HAP-1 (cell line): ENCODE measurements at regions not wholly inside any gene's neighbourhood (a gene's known extent, or its start where the extent isn't known, plus 50 kb on each side); places are given as distances from the start of the nearest gene placed in this dataset.

ENCODE experiments used
- DNase-seq, 2 experiments: peaks; one replicate each; pipeline ENCODE4 v3.0.0-alpha.2; 2016 to 2020; ENCODE audit warnings: low spot score in 2 of 2
- H3K27me3 ChIP-seq: fragments of 250-450 bp; sonication (Bioruptor Pico); 2 replicates; pipeline ENCODE4 v1.5.1; 2020; ENCODE audit warnings: low read depth, mild to moderate bottlenecking, moderate library complexity
- H3K36me3 ChIP-seq: fragments of 250-450 bp; sonication (Bioruptor Pico); replicated peaks from 2 replicates; pipeline ENCODE4 v1.5.1; 2020; ENCODE audit warnings: mild to moderate bottlenecking
- H3K4me1 ChIP-seq: fragments of 250-450 bp; sonication (Bioruptor Pico); 2 replicates; pipeline ENCODE4 v1.5.1; 2020; ENCODE audit warnings: mild to moderate bottlenecking
- H3K4me3 ChIP-seq: fragments of 250-450 bp; sonication (Bioruptor Pico); 2 replicates; pipeline ENCODE4 v1.5.1; 2020; ENCODE audit warnings: mild to moderate bottlenecking, moderate library complexity
- H3K9me3 ChIP-seq: fragments of 250-450 bp; sonication (Bioruptor Pico); 2 replicates; pipeline ENCODE4 v1.5.1; 2020; ENCODE audit warnings: mild to moderate bottlenecking, moderate library complexity
- in situ Hi-C: fragments of 300-500 bp; cut with MboI; formaldehyde crosslinking; loops from 3 replicates; pipeline ENCODE4 v1.14.3; 2020; ENCODE audit warnings: low sequenced_read_pairs, inconsistent platforms, mixed read lengths

GRCh38 chr6:18785810-18786490 is 398.8 kb downstream of the RNF144B start:
- Histone ChIP-seq H3K4me1 (no peaks in the 10 kb centered on the region), H3K36me3 (no peaks in the 10 kb centered on the region), H3K4me3 (no peak overlapping the region), H3K27me3 (no peaks in the 10 kb centered on the region), H3K9me3 (no peaks in the 10 kb centered on the region; the same call in 1 of the 2 replicates)
- no peak for DNase-seq
- in situ Hi-C loops, result no loop called here

GRCh38 chr6:18792866-18793265 is 405.7 kb downstream of the RNF144B start:
- Histone ChIP-seq H3K4me1 (no peaks in the 10 kb centered on the region), H3K27me3 (no peaks in the 10 kb centered on the region), H3K9me3 (no peaks in the 10 kb centered on the region; the same call in 1 of the 2 replicates), H3K4me3 (no peak overlapping the region), H3K36me3 (no peaks in the 10 kb centered on the region)
- DNase-seq, result no peak
- in situ Hi-C loops, result no loop called here

DNA sequence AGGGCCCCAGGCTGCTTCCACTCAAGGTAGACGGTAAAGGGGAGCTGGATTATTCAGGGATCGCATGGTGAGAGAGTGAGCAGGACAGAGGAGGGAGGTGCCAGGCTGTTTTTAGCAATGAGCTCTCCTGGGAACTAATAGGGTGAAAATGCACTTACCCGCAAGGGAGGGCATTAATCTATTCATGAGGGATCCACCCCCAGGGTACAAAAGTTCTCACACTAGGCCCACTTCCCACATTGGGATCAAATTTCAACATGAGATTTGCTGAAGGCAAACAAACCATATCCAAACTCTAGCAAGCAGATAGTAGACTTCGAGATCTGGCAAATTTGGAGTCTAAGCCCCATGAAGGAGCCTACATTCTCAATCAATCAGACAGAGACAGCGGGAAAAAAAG is 408.6 kb downstream of the RNF144B start:
- Histone ChIP-seq H3K4me3 (no peak overlapping the region), H3K9me3 (no peaks in the 10 kb centered on the region), H3K4me1 (no peaks in the 10 kb centered on the region), H3K36me3 (no peaks in the 10 kb centered on the region), H3K27me3 (no peaks in the 10 kb centered on the region)
- DNase-seq, result no peak
- in situ Hi-C loops, result no loop called here

- H3K4me3 ChIP-seq, result no peak overlapping the region
- DNase-seq, result no peak
- in situ Hi-C loops, result no loop called here
Observed at GRCh38 chr6:18820725-18821124, 433.6 kb downstream of the RNF144B start.

GRCh38 chr6:18823782-18824386 is 436.7 kb downstream of the RNF144B start:
- Histone ChIP-seq H3K27me3 (no peaks in the 10 kb centered on the region), H3K36me3 (no peaks in the 10 kb centered on the region), H3K9me3 (peaks cover 3% of the 10 kb centered on the region; the same call in 1 of the 2 replicates), H3K4me3 (no peak overlapping the region), H3K4me1 (no peaks in the 10 kb centered on the region)
- in situ Hi-C loops, result no loop called here
- DNase-seq, result peak; percentile 32 to 77

More at GRCh38 chr6:18820725-18821124, 433.6 kb downstream of the RNF144B start:
- Histone ChIP-seq H3K27me3 (no peaks in the 10 kb centered on the region), H3K36me3 (no peaks in the 10 kb centered on the region), H3K4me1 (no peaks in the 10 kb centered on the region), H3K9me3 (peaks cover 3% of the 10 kb centered on the region; the same call in 1 of the 2 replicates)

- no peak for DNase-seq
- Histone ChIP-seq H3K27me3 (no peaks in the 10 kb centered on the region), H3K4me3 (no peak overlapping the region), H3K9me3 (no peaks in the 10 kb centered on the region), H3K36me3 (no peaks in the 10 kb centered on the region), H3K4me1 (no peaks in the 10 kb centered on the region)
- in situ Hi-C loops, result no loop called here
Observed at GRCh38 chr6:18829272-18829870, 442.2 kb downstream of the RNF144B start.

- no peaks in the 10 kb centered on the region for H3K36me3 ChIP-seq
- H3K27me3 ChIP-seq, result no peaks in the 10 kb centered on the region
- no peaks in the 10 kb centered on the region for H3K4me1 ChIP-seq
- H3K9me3 ChIP-seq, result no peaks in the 10 kb centered on the region
- no peak for DNase-seq
- no peak overlapping the region for H3K4me3 ChIP-seq
- in situ Hi-C loops, result no loop called here
Observed at GRCh38 chr6:18835976-18836375, 448.8 kb downstream of the RNF144B start.

GRCh38 chr6:18837013-18837412 is 449.9 kb downstream of the RNF144B start:
- in situ Hi-C loops, result no loop called here
- Histone ChIP-seq H3K4me3 (no peak overlapping the region), H3K9me3 (no peaks in the 10 kb centered on the region), H3K4me1 (no peaks in the 10 kb centered on the region), H3K36me3 (no peaks in the 10 kb centered on the region), H3K27me3 (no peaks in the 10 kb centered on the region)
- DNase-seq, result no peak

DNA sequence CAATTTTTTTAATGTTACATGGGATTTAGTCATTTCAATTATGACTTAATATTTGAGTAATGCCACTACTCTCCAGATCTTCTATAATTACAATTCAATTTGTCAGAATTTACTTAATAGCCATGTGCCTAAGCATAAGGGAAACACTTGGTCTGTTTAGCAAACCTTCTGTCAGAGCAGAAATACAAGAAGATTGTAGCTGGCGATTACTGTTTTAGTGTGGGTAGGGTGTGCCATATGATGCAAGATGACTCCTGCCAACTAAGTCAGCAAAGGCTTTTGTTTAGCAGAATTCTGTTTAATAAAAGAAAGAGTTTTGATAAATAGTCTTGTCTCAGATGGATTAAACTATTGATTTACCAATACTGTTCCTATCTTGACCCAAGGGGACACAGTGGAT is 455.4 kb downstream of the RNF144B start:
- in situ Hi-C loops, result no loop called here
- H3K4me1 ChIP-seq, result no peaks in the 10 kb centered on the region
- no peaks in the 10 kb centered on the region for H3K9me3 ChIP-seq
- DNase-seq, result no peak
- no peak overlapping the region for H3K4me3 ChIP-seq
- no peaks in the 10 kb centered on the region for H3K27me3 ChIP-seq
- no peaks in the 10 kb centered on the region for H3K36me3 ChIP-seq

DNA sequence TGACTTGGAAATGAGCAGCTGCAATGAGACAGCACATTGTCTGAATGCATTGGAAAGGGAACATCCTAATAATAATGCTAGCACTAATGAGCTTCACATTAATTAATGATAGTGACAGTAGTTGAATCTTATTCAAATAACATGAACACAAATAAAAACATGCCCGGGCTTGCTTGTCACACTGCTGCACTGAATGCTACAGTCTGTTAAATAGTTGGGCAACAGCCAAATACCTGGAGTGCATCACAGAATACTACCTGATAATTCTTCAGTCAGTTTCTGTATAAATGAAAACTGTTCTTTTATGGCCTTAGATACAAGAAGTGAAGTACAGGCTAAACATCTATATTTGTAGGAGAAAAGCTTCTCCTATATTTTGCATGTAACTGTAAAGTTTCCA is 458.7 kb downstream of the RNF144B start:
- in situ Hi-C loops, result no loop called here
- no peaks in the 10 kb centered on the region for H3K4me1 ChIP-seq
- no peaks in the 10 kb centered on the region for H3K36me3 ChIP-seq
- H3K9me3 ChIP-seq, result no peaks in the 10 kb centered on the region
- no peak for DNase-seq
- H3K4me3 ChIP-seq, result no peak overlapping the region
- H3K27me3 ChIP-seq, result no peaks in the 10 kb centered on the region

GRCh38 chr6:18846327-18846726 is 459.2 kb downstream of the RNF144B start:
- no peaks in the 10 kb centered on the region for H3K4me1 ChIP-seq
- H3K9me3 ChIP-seq, result no peaks in the 10 kb centered on the region
- H3K36me3 ChIP-seq, result no peaks in the 10 kb centered on the region
- in situ Hi-C loops, result no loop called here
- no peak for DNase-seq
- H3K27me3 ChIP-seq, result no peaks in the 10 kb centered on the region
- H3K4me3 ChIP-seq, result no peak overlapping the region

DNA sequence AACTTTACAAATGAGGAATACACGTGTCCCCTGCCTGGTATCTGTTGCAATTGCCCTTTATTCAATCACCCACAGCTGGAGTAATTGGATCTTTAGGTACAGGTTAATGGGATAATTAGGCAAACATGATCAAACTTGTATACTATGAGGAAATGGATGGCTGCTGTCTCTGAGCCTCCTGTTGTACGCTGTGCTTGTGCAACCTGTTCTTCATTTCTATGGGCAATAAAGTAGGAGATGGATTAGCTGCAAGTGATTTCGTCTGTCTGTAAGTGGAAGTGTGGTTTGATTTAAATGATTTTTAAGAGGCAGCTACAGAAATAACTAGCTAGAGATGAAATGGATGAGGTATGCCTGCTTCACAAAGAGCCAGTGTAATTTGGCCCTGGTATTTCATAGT is 474.1 kb downstream of the RNF144B start:
- Histone ChIP-seq H3K36me3 (no peaks in the 10 kb centered on the region), H3K27me3 (no peaks in the 10 kb centered on the region), H3K9me3 (no peaks in the 10 kb centered on the region), H3K4me1 (no peaks in the 10 kb centered on the region), H3K4me3 (no peak overlapping the region)
- no peak for DNase-seq
- in situ Hi-C loops, result no loop called here

GRCh38 chr6:18883268-18883667 is 496.1 kb downstream of the RNF144B start:
- in situ Hi-C loops, result no loop called here
- no peak for DNase-seq
- Histone ChIP-seq H3K27me3 (no peaks in the 10 kb centered on the region), H3K4me3 (no peak overlapping the region), H3K9me3 (no peaks in the 10 kb centered on the region), H3K36me3 (no peaks in the 10 kb centered on the region), H3K4me1 (no peaks in the 10 kb centered on the region)

DNA sequence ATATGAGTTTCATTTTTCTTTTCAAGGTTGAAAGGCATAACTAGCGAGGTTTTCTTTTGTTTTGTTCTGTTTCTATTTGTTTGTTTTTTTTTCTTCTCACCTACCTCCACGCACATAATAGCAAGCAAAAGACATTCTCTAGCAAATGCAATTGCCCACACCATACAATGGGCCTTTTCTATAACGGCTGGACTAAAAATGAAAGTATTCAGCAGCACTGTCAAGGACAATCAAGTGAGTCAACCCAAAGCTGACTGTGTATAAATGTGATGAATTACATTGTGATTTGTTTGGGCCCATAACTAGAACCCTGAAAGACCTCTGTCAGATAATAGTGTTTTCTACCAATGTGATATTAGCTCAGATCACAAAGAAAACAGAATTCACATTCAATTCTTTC is 496.7 kb downstream of the RNF144B start:
- in situ Hi-C loops, result no loop called here
- no peaks in the 10 kb centered on the region for H3K9me3 ChIP-seq
- no peaks in the 10 kb centered on the region for H3K27me3 ChIP-seq
- no peaks in the 10 kb centered on the region for H3K4me1 ChIP-seq
- no peaks in the 10 kb centered on the region for H3K36me3 ChIP-seq
- H3K4me3 ChIP-seq, result no peak overlapping the region
- no peak for DNase-seq
